Thoracic aorta (tissue), 2 donors: ENCODE measurements at regions not wholly inside any gene's neighbourhood (a gene's known extent, or its start where the extent isn't known, plus 50 kb on each side); places are given as distances from the start of the nearest gene placed in this dataset.

Experiments
- ATAC-seq: fragments of 150-250 bp; one replicate; pipeline ENCODE4 v1.8.0; 2017; ENCODE audit warnings: low read depth; ENCODE audit not compliant: insufficient number of reproducible peaks, low FRiP score
- DNase-seq: peaks from one replicate; pipeline ENCODE4 v3.0.0-alpha.2; 2020; ENCODE audit warnings: low spot score
- H3K27ac ChIP-seq, 2 donors: fragments of 200-600 bp; sonication (generic); 1 replicate in 1 of 2; 2 replicates in 1 of 2; pipeline ENCODE4 v1.5.1; 2016; ENCODE audit warnings: mild to moderate bottlenecking in 2 of 2, moderate library complexity in 2 of 2
- H3K27me3 ChIP-seq: fragments of 200-600 bp; sonication (generic); replicated peaks from 2 replicates; pipeline ENCODE4 v1.6.0; 2016; ENCODE audit warnings: mild to moderate bottlenecking; ENCODE audit not compliant: insufficient read depth
- H3K36me3 ChIP-seq: fragments of 200-600 bp; sonication (generic); one replicate; pipeline ENCODE4 v1.5.1; 2016
- H3K4me1 ChIP-seq, 2 donors: fragments of 200-600 bp; sonication (generic); 1 replicate in 1 of 2; 2 replicates in 1 of 2; pipeline versions ENCODE4 v1.5.1 to v1.6.0; 2016; ENCODE audit warnings: low read depth in 2 of 2, mild to moderate bottlenecking in 1 of 2; ENCODE audit not compliant: control insufficient read depth in 1 of 2
- H3K4me3 ChIP-seq: fragments of 200-600 bp; sonication (generic); 2 replicates; pipeline ENCODE4 v1.5.1; 2016; ENCODE audit warnings: mild to moderate bottlenecking
- H3K9me3 ChIP-seq: fragments of 200-600 bp; sonication (generic); 2 replicates; pipeline ENCODE4 v1.5.1; 2016
- CTCF ChIP-seq: fragments of 200-600 bp; sonication (generic); IDR thresholded peaks from one replicate; pipeline ENCODE4 v1.5.1; 2019; ENCODE audit warnings: antibody characterized with exemption

GRCh38 chr2:236702657-236703372 is 133.2 kb downstream of the ACKR3 start:
- no peak for ATAC-seq
- DNase-seq = no peak
- TF ChIP-seq CTCF = no peak

GRCh38 chr2:236703373-236703709 is 133.7 kb downstream of the ACKR3 start:
- H3K27ac ChIP-seq = no peak overlapping the region
- no peaks in the 10 kb centered on the region for H3K27me3 ChIP-seq
- H3K36me3 ChIP-seq = no peaks in the 10 kb centered on the region
- no peaks in the 10 kb centered on the region for H3K4me1 ChIP-seq
- DNase-seq = no peak
- no peak overlapping the region for H3K4me3 ChIP-seq
- TF ChIP-seq CTCF = no peak
- ATAC-seq = no peak
- H3K9me3 ChIP-seq = no peaks in the 10 kb centered on the region

More at GRCh38 chr2:236702657-236703372, 133.2 kb downstream of the ACKR3 start:
- no peak overlapping the region for H3K4me3 ChIP-seq
- no peaks in the 10 kb centered on the region for H3K27me3 ChIP-seq
- H3K4me1 ChIP-seq = no peaks in the 10 kb centered on the region
- H3K9me3 ChIP-seq = no peaks in the 10 kb centered on the region
- H3K36me3 ChIP-seq = no peaks in the 10 kb centered on the region
- no peak overlapping the region for H3K27ac ChIP-seq

- no peak for DNase-seq
- no peak for TF ChIP-seq CTCF
- no peak for ATAC-seq
- no peaks in the 10 kb centered on the region for H3K4me1 ChIP-seq
- no peaks in the 10 kb centered on the region for H3K27me3 ChIP-seq
- H3K9me3 ChIP-seq = no peaks in the 10 kb centered on the region
- no peak overlapping the region for H3K27ac ChIP-seq
- H3K4me3 ChIP-seq = no peak overlapping the region
- H3K36me3 ChIP-seq = no peaks in the 10 kb centered on the region
Observed at GRCh38 chr2:236703906-236704305, 134.3 kb downstream of the ACKR3 start.

DNA sequence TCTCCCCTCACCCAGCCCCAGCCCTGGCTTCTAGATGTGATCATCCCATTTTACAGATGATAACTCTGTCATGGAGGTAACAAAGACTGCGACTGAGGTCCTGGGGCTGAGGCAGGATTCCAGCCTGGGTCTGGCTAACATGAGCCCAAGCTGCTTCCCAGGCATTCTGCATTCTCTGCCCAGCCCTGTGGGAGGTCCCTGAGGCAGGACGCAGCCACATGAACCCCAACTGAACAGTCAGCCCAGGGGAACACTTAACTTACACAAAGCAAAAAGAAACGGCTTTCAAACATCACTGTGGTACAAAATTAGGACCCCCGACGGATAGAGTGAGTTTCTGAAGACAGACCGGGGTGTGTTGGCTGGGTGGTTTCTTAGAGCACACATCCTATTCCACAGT is 135.3 kb downstream of the ACKR3 start:
- H3K36me3 ChIP-seq = no peaks in the 10 kb centered on the region
- no peak overlapping the region for H3K4me3 ChIP-seq
- H3K9me3 ChIP-seq = no peaks in the 10 kb centered on the region
- DNase-seq (no peak), ATAC-seq (no peak)
- no peak for TF ChIP-seq CTCF
- H3K27ac ChIP-seq = no peak overlapping the region
- no peaks in the 10 kb centered on the region for H3K4me1 ChIP-seq
- no peaks in the 10 kb centered on the region for H3K27me3 ChIP-seq

- no peaks in the 10 kb centered on the region for H3K4me1 ChIP-seq
Observed at GRCh38 chr2:236705295-236706105, 135.9 kb downstream of the ACKR3 start.

More at GRCh38 chr2:236705295-236706105, 135.9 kb downstream of the ACKR3 start:
- no peak for ATAC-seq
- no peak for DNase-seq
- H3K27ac ChIP-seq = no peak overlapping the region
- H3K27me3 ChIP-seq = no peaks in the 10 kb centered on the region
- no peaks in the 10 kb centered on the region for H3K36me3 ChIP-seq
- no peaks in the 10 kb centered on the region for H3K9me3 ChIP-seq
- TF ChIP-seq CTCF = no peak
- H3K4me3 ChIP-seq = no peak overlapping the region
